Psoas muscle (tissue), 7 donors: ENCODE measurements at regions not wholly inside any gene's neighbourhood (a gene's known extent, or its start where the extent isn't known, plus 50 kb on each side); places are given as distances from the start of the nearest gene placed in this dataset.
A peak's percentile ranks its signal among the peaks of the same experiment; 100 is the strongest.

Experiments
- ATAC-seq, 4 donors: fragments of 200-7000 bp; cut with Tn5 transposase; one replicate each; pipeline ENCODE4 v1.9.1; 2020; ENCODE audit warnings: moderate library complexity in 3 of 4, mild to moderate bottlenecking in 2 of 4
- DNase-seq, 2 donors: peaks; one replicate each; pipeline ENCODE4 v3.0.0-alpha.2; 2020
- H3K27ac ChIP-seq: fragments of 200-600 bp; one replicate; pipeline ENCODE4 v1.8.0; 2022
- H3K27me3 ChIP-seq, 3 donors: fragments of 200-600 bp in 1 of 3; one replicate each; pipeline versions ENCODE4 v1.6.1 to v1.8.0; 2013 to 2022; ENCODE audit warnings: low read length in 2 of 3, mild to moderate bottlenecking in 2 of 3, moderate library complexity in 1 of 3; ENCODE audit not compliant: insufficient read depth in 3 of 3
- H3K36me3 ChIP-seq, 2 donors: fragments of 200-600 bp in 1 of 2; one replicate each; pipeline versions ENCODE4 v1.6.1 to v1.8.0; 2013 to 2022; ENCODE audit warnings: low read depth in 1 of 2, mild to moderate bottlenecking in 1 of 2, moderate library complexity in 1 of 2; ENCODE audit not compliant: insufficient read depth in 1 of 2
- H3K4me1 ChIP-seq: fragments of 200-600 bp; one replicate; pipeline ENCODE4 v1.8.0; 2022
- H3K4me3 ChIP-seq: fragments of 200-600 bp; one replicate; pipeline ENCODE4 v1.8.0; 2022; ENCODE audit warnings: mild to moderate bottlenecking
- H3K9me3 ChIP-seq: fragments of 200-600 bp; one replicate; pipeline ENCODE4 v1.8.0; 2022
- WGBS, 3 donors: extraction: QIAGEN DNeasy Blood & Tissue Kit; methylation state at CpG; one replicate each; pipeline versions ENCODE4 v1.1.6 to v1.1.7; 2013; 5-methylcytosine and 5-hydroxymethylcytosine counted together
- intact Hi-C, 2 donors: fragments of 100-400 bp; cut with DNase I; formaldehyde crosslinking; loops; one replicate each; pipeline versions ENCODE4 v1.11.0 to v1.14.2; 2022
- TF ChIP-seq, protein P1 (sequence below): fragments of 200-600 bp; IDR thresholded peaks from one replicate; pipeline ENCODE4 v1.8.0; 2022; ENCODE audit warnings: antibody characterized with exemption
- donor health status: healthy with polysubstance abuse.
- donor health status: DM: no; HTN: no; CAD: no; lungs with moderate emphysema.
- donor health status: Bipolar disorder and iron deficiency.
- donor health status: healthy.
- donor health status: DM: yes; HTN: yes; CAD: no.
- donor health status: DM: no; HTN: no; CAD: no.
- donor health status: DM: yes; HTN: yes; CAD: no.

DNA sequence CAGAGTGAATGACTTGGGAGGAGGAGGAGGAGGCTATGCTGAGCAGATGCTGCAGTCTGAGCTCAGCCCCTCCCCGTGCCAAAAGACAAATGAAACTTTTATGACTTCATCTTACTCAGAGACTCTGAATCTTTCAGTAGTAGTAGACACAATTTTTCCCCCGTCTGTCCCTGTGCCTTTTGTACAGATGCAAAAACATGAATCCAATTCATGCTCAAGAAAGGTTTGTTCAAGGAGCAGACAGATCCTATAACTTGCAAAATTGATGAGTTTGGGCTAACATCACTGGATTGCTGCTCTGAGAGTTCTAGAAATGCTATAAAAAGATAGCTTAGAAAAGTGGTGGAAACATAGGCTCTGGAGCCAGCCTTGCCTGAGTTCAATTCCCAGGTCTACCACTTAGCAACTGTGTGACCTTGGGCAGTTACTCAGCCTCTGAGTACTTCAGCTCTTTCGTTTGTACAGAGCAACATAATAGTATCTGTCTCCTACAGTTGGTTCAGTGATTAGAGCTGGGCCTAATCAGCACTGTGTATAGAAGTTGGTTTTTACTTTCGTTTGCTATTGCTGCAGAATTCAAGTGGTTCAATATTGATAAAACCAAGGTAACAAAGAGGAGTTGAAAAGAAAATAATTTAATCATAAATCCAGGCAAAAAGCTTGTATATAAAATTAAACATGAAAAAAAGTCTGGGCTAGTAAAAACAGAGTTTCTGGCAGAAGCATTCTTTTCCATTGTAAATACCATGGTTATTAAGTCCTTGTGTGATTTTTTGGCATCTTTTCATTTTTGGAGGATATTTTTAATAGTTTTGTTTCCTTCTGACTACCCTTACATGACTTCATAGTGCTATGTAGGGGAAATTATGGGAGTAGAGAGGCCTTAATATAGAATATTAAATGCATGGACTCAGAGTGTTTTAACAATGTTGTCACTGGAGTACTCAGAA, 174.2 kb upstream of the ZNF32 start:
- Histone ChIP-seq H3K4me3 (no peak overlapping the region), H3K4me1 (no peaks in the 10 kb centered on the region), H3K9me3 (no peaks in the 10 kb centered on the region), H3K36me3 (no peaks in the 10 kb centered on the region), H3K27ac (peak overlapping the region; percentile 7), H3K27me3 (no peaks in the 10 kb centered on the region)
- TF ChIP-seq, protein P1, sequence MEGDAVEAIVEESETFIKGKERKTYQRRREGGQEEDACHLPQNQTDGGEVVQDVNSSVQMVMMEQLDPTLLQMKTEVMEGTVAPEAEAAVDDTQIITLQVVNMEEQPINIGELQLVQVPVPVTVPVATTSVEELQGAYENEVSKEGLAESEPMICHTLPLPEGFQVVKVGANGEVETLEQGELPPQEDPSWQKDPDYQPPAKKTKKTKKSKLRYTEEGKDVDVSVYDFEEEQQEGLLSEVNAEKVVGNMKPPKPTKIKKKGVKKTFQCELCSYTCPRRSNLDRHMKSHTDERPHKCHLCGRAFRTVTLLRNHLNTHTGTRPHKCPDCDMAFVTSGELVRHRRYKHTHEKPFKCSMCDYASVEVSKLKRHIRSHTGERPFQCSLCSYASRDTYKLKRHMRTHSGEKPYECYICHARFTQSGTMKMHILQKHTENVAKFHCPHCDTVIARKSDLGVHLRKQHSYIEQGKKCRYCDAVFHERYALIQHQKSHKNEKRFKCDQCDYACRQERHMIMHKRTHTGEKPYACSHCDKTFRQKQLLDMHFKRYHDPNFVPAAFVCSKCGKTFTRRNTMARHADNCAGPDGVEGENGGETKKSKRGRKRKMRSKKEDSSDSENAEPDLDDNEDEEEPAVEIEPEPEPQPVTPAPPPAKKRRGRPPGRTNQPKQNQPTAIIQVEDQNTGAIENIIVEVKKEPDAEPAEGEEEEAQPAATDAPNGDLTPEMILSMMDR: no peak
- DNase-seq (no peak), ATAC-seq (no peak)
- 44 to 50% (median 45%) methylated on average over 4 of the region's 4 CpGs for WGBS, 3 donors
- intact Hi-C loops: no loop called here

DNA sequence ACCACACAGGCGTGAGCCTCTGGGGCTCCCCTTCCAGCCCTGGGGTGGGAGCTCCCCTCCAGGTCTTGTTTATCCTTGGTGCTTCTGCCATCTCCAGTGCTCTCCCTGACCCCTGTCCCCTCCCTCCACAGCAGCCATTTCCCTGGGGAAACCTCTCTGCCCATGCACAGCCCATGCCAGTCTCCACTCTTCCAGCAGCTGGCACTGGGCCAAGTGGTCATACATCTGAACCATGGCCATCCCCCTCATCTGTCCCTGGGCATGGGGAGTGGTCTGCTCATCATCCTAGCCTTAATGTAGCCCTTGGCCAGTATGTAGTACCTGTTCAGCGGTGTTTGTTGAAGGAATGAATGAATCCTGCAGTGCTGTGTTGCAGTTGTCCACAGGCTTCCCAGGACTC, 172.4 kb upstream of the ZNF32 start:
- Histone ChIP-seq H3K9me3 (no peaks in the 10 kb centered on the region), H3K4me3 (no peak overlapping the region), H3K27ac (no peak overlapping the region), H3K36me3 (no peaks in the 10 kb centered on the region), H3K27me3 (no peaks in the 10 kb centered on the region), H3K4me1 (no peaks in the 10 kb centered on the region)
- intact Hi-C loops: no loop called here
- ATAC-seq (no peak), DNase-seq (no peak)
- 83 to 97% (median 95%) methylated on average over 2 of the region's 2 CpGs for WGBS, 3 donors
- TF ChIP-seq, protein P1: no peak

DNA sequence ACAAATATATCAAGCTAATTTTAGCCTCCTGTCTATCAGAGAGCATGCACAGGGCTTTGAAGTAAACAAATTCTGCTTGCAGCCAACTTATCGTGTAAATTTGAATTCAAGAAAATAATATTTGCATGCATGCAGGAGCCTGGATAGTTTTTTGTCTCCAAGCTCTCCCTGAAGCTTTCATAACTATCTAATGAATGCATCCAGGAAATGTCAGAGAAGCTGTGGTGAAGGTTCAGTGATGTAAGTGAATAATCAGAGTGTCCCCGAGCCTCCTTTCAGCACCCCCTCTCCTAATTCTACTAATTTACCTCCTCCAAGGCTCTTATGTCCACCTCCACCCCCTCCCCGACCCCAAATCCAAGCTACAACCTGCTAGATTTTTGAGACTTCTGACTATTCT, 172.0 kb upstream of the ZNF32 start:
- H3K4me1 ChIP-seq: no peaks in the 10 kb centered on the region

DNA sequence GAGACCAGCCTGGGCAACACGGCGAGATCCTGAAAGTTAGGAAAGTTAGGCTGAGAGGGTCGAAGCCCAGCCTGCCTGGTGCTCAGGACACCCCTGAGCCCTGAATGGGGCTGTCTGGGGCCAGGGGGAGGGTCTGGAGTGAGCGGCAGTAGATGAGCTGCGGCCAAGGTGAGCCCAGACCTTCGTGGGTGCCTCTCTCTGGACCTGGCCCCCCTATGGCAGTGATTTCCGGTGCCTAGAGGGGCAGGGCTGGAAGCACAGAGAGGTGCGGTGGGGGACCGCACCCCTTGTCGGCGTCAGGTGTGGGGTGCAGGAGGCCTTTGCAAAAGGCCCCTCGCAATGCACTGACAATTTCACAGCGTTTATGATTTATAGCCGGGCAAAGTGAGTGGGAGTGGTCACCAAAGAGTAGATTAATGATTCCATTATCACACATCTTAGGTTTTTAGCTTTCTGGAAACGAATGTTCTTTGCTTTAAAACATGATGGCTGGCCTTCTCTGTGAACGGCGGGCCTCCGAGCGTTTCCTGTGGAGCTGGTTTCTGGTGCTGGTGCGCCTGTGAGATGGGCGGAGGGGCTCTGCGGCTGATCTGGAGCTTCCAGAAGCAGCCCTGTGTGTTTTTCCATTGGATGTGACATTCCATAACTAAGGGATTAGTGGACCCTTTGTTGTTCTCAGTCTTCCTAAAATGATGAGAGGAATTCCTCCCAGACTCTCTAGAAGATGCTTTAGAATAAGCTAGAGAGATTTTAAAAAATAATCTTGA, 171.0 kb upstream of the ZNF32 start:
- Histone ChIP-seq H3K9me3 (no peaks in the 10 kb centered on the region), H3K27ac (no peak overlapping the region), H3K36me3 (no peaks in the 10 kb centered on the region), H3K4me3 (no peak overlapping the region), H3K27me3 (no peaks in the 10 kb centered on the region), H3K4me1 (no peaks in the 10 kb centered on the region)
- no peak for DNase-seq
- TF ChIP-seq, protein P1: no peak
- WGBS, 3 donors: 92 to 93% (median 93%) methylated on average over 22 of the region's 22 CpGs
- no peak for ATAC-seq
- intact Hi-C loops: no loop called here

More for the DNA sequence above, 172.0 kb upstream of the ZNF32 start:
- DNase-seq (no peak), ATAC-seq (no peak)
- Histone ChIP-seq H3K27ac (no peak overlapping the region), H3K36me3 (no peaks in the 10 kb centered on the region), H3K9me3 (no peaks in the 10 kb centered on the region), H3K27me3 (no peaks in the 10 kb centered on the region), H3K4me3 (no peak overlapping the region)
- TF ChIP-seq, protein P1: no peak
- WGBS, 3 donors: 80 to 83% (median 83%) methylated on average over 3 of the region's 3 CpGs
- intact Hi-C loops: no loop called here
